ENCODE measurements at regions not wholly inside any gene's neighbourhood (a gene's known extent, or its start where the extent isn't known, plus 50 kb on each side); places are given as distances from the start of the nearest gene placed in this dataset.

GRCh38 chr2:239602290-239603282 is 201.8 kb upstream of the HDAC4 start:
- no peaks in the 10 kb centered on the region; the same call in none of the 2 replicates for H3K36me3 Mint-ChIP-seq (ENCODE audit: low read depth)
- TF ChIP-seq, protein P1, sequence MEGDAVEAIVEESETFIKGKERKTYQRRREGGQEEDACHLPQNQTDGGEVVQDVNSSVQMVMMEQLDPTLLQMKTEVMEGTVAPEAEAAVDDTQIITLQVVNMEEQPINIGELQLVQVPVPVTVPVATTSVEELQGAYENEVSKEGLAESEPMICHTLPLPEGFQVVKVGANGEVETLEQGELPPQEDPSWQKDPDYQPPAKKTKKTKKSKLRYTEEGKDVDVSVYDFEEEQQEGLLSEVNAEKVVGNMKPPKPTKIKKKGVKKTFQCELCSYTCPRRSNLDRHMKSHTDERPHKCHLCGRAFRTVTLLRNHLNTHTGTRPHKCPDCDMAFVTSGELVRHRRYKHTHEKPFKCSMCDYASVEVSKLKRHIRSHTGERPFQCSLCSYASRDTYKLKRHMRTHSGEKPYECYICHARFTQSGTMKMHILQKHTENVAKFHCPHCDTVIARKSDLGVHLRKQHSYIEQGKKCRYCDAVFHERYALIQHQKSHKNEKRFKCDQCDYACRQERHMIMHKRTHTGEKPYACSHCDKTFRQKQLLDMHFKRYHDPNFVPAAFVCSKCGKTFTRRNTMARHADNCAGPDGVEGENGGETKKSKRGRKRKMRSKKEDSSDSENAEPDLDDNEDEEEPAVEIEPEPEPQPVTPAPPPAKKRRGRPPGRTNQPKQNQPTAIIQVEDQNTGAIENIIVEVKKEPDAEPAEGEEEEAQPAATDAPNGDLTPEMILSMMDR (IDR thresholded peaks at IDR 0.05): no peak
- H3K9me3 Mint-ChIP-seq: peaks cover 56% of the 10 kb centered on the region
- H3K4me1 Mint-ChIP-seq (ENCODE audit: low read depth): no peaks in the 10 kb centered on the region
- peaks cover 1% of the 10 kb centered on the region; the same call in 1 of the 2 replicates for H3K27me3 Mint-ChIP-seq (ENCODE audit: insufficient read depth)
- no peak for DNase-seq
- H3K27ac Mint-ChIP-seq: no peak overlapping the region
- H3K4me3 Mint-ChIP-seq: no peak overlapping the region

DNA sequence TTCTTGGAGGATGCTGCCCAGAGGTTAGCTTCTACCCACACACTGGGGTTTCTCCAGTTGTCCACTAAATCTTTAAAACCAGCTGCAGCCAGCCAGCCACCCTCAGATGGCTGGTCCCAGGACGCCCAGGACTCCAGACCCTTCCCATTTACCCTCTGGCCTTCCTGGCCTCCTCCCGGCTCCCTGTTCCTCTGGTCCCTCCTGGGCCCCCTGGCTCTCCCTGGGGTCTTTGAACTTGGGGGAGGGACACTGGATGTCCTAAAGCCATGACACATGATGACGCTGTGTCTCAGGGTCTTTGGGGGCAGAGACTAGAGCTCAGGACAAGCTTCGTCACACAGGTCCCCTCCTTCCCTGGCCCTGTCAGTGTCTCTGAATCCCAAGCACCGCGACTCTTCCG is 201.1 kb upstream of the HDAC4 start:
- H3K4me3 Mint-ChIP-seq: no peak overlapping the region
- peaks cover 54% of the 10 kb centered on the region for H3K9me3 Mint-ChIP-seq
- no peak overlapping the region for H3K27ac Mint-ChIP-seq
- no peaks in the 10 kb centered on the region for H3K4me1 Mint-ChIP-seq (ENCODE audit: low read depth)
- H3K27me3 Mint-ChIP-seq (ENCODE audit: insufficient read depth): peaks cover 1% of the 10 kb centered on the region; the same call in 1 of the 2 replicates
- no peak for DNase-seq
- TF ChIP-seq, protein P1 (IDR thresholded peaks at IDR 0.05): no peak
- H3K36me3 Mint-ChIP-seq (ENCODE audit: low read depth): no peaks in the 10 kb centered on the region; the same call in 1 of the 2 replicates

DNA sequence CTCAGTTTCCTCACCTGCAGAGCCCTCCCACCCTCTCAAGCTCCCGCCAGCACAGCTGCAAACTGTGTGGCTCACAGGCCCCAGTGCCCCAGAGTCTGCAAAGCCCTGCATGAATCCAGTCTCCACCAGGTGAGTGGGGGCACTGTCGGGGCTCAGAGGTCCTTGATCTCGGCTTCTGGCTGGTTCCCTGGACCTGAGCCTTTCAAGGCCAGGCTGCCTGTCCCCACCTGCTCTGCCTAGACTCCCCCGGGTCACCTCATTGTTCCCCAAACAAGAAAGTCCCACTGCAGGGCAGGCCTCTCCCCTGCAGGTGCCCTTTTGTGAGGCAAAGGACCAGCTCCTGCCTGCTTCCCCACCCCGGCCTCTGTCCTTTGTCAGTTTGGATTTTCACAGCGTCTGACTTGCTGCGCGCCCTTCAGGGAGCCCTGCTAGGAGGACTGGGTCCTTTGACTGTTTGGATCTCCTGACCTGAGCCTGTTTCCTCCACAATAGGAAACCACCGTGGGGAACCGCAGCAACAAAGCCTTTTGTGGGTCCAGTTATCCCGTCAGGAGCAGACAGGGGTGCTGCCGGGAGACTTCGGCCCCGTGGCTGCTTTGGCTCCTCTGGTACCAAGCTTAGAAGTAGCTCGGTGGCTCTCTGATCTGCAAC is 200.5 kb upstream of the HDAC4 start:
- peaks cover 49% of the 10 kb centered on the region for H3K9me3 Mint-ChIP-seq
- H3K36me3 Mint-ChIP-seq (ENCODE audit: low read depth): no peaks in the 10 kb centered on the region
- no peak overlapping the region for H3K4me3 Mint-ChIP-seq
- H3K4me1 Mint-ChIP-seq (ENCODE audit: low read depth): no peaks in the 10 kb centered on the region
- no peak overlapping the region for H3K27ac Mint-ChIP-seq
- H3K27me3 Mint-ChIP-seq (ENCODE audit: insufficient read depth): peaks cover 1% of the 10 kb centered on the region; the same call in 1 of the 2 replicates
- DNase-seq: no peak
- TF ChIP-seq, protein P1 (IDR thresholded peaks at IDR 0.05): no peak

DNA sequence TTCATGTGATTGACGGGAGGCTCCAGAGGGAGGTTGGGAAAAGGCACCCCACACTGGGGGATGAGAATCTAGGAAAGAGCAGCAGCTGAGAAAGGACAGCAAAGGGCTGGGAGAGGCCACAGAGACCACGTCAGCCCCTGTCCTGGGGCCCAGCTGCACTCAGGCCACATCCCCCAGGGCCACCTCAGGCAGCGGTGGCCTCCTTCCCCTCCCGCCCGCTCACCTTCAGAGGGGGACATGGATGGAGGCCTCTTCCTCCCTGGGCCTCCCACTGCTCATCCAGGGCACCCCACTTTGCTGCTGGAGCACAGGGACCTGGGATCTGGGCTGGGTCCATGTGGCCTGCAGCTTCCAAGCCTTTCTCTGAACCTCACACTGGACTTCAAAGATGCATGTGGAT is 199.8 kb upstream of the HDAC4 start:
- Mint-ChIP-seq H3K27me3 (ENCODE audit: insufficient read depth) (peaks cover 1% of the 10 kb centered on the region), H3K27ac (no peak overlapping the region), H3K4me3 (no peak overlapping the region)

GRCh38 chr2:239600001-239600593 is 199.3 kb upstream of the HDAC4 start:
- Mint-ChIP-seq H3K27me3 (ENCODE audit: insufficient read depth) (peaks cover 4% of the 10 kb centered on the region), H3K27ac (no peak overlapping the region), H3K36me3 (ENCODE audit: low read depth) (no peaks in the 10 kb centered on the region), H3K9me3 (peaks cover 60% of the 10 kb centered on the region), H3K4me3 (no peak overlapping the region), H3K4me1 (ENCODE audit: low read depth) (no peaks in the 10 kb centered on the region)
- DNase-seq: no peak
- TF ChIP-seq, protein P1 (IDR thresholded peaks at IDR 0.05): no peak

More for the DNA sequence above, 199.8 kb upstream of the HDAC4 start:
- no peaks in the 10 kb centered on the region for H3K4me1 Mint-ChIP-seq (ENCODE audit: low read depth)
- TF ChIP-seq, protein P1 (IDR thresholded peaks at IDR 0.05): no peak
- DNase-seq: no peak
- H3K9me3 Mint-ChIP-seq: peaks cover 54% of the 10 kb centered on the region
- no peaks in the 10 kb centered on the region for H3K36me3 Mint-ChIP-seq (ENCODE audit: low read depth)

Data from HFFc6 (cell line).